GM23338 (cell line): ENCODE measurements at regions not wholly inside any gene's neighbourhood (a gene's known extent, or its start where the extent isn't known, plus 50 kb on each side); places are given as distances from the start of the nearest gene placed in this dataset.

Source experiments
- ATAC-seq: fragments of 200-7000 bp; cut with Tn5 transposase; 3 replicates; pipeline ENCODE4 v1.9.1; 2020
- DNase-seq: peaks from one replicate; pipeline ENCODE4 v3.0.0-alpha.2; 2015; ENCODE audit warnings: low spot score
- H2AFZ ChIP-seq: fragments of 200-600 bp; sonication (generic); 2 replicates; pipeline ENCODE4 v1.8.0; 2016; ENCODE audit warnings: antibody characterized with exemption, mild to moderate bottlenecking, moderate library complexity
- H3F3A ChIP-seq: fragments of 200-600 bp; sonication (generic); replicated peaks from 2 replicates; pipeline ENCODE4 v1.8.0; 2017; ENCODE audit warnings: antibody characterized with exemption, mixed run types, low read depth
- H3K27ac ChIP-seq: fragments of 200-600 bp; sonication (generic); 2 replicates; pipeline ENCODE4 v1.6.1; 2016; ENCODE audit warnings: low read depth
- H3K27me3 ChIP-seq: fragments of 200-600 bp; sonication (generic); 2 replicates; pipeline ENCODE4 v1.8.0; 2016; ENCODE audit warnings: mild to moderate bottlenecking, mixed run types, moderate library complexity; ENCODE audit not compliant: insufficient read depth
- H3K36me3 ChIP-seq: fragments of 200-600 bp; sonication (generic); 2 replicates; pipeline ENCODE4 v1.8.0; 2016; ENCODE audit warnings: mild to moderate bottlenecking; ENCODE audit not compliant: insufficient read depth
- H3K4me1 ChIP-seq: fragments of 200-600 bp; sonication (generic); 2 replicates; pipeline ENCODE4 v1.8.0; 2016; ENCODE audit warnings: mild to moderate bottlenecking, moderate library complexity; ENCODE audit not compliant: insufficient read depth
- H3K4me2 ChIP-seq: fragments of 200-600 bp; sonication (generic); 2 replicates; pipeline ENCODE4 v1.7.1; 2017; ENCODE audit warnings: mixed run types
- H3K4me3 ChIP-seq: fragments of 200-600 bp; sonication (generic); 2 replicates; pipeline ENCODE4 v1.6.1; 2016; ENCODE audit warnings: mixed run types
- H3K79me2 ChIP-seq: fragments of 200-600 bp; sonication (generic); replicated peaks from 2 replicates; pipeline ENCODE4 v1.8.0; 2017; ENCODE audit warnings: mild to moderate bottlenecking; ENCODE audit not compliant: insufficient read depth
- H3K9me2 ChIP-seq: fragments of 200-600 bp; sonication (generic); 2 replicates; pipeline ENCODE4 v1.8.0; 2017; ENCODE audit not compliant: insufficient read depth
- H4K20me1 ChIP-seq: fragments of 200-600 bp; sonication (generic); replicated peaks from 2 replicates; pipeline ENCODE4 v1.8.0; 2017; ENCODE audit warnings: mild to moderate bottlenecking; ENCODE audit not compliant: insufficient read depth
- H3K27ac Mint-ChIP-seq: 2 replicates; pipeline ENCODE4 v1.8.0; 2020; ENCODE audit warnings: inconsistent platforms, mild to moderate bottlenecking, moderate library complexity, mixed read lengths
- H3K27me3 Mint-ChIP-seq: 3 replicates; pipeline ENCODE4 v1.8.0; 2022; ENCODE audit warnings: low read depth, mild to moderate bottlenecking, moderate library complexity, mixed read lengths, inconsistent platforms; ENCODE audit not compliant: insufficient read depth, poor library complexity
- H3K36me3 Mint-ChIP-seq: 3 replicates; pipeline ENCODE4 v1.8.0; 2021; ENCODE audit warnings: low read depth, mild to moderate bottlenecking, inconsistent platforms, moderate library complexity, mixed read lengths
- H3K4me1 Mint-ChIP-seq: 3 replicates; pipeline ENCODE4 v1.8.0; 2020; ENCODE audit warnings: mild to moderate bottlenecking, inconsistent platforms, mixed read lengths
- H3K4me3 Mint-ChIP-seq: 3 replicates; pipeline ENCODE4 v1.8.0; 2021; ENCODE audit warnings: moderate library complexity, mild to moderate bottlenecking, inconsistent platforms, mixed read lengths
- H3K9me3 Mint-ChIP-seq: 3 replicates; pipeline ENCODE4 v1.8.0; 2020; ENCODE audit warnings: moderate library complexity, mild to moderate bottlenecking, inconsistent platforms, mixed read lengths
- CREB1 ChIP-seq: fragments of 250-450 bp; sonication (Bioruptor Pico); IDR thresholded peaks from 2 replicates; pipeline ENCODE4 v1.5.0; 2020; ENCODE audit warnings: low read depth, mild to moderate bottlenecking, moderate library complexity
- CTCF ChIP-seq, 2 experiments: fragments of 200-600 bp in 1 of 2; sonication (generic) in 1 of 2; conservative IDR thresholded peaks; 2 replicates each; pipeline versions ENCODE4 v1.5.1 to v1.6.1; 2016 to 2017; ENCODE audit warnings: antibody characterized with exemption in 2 of 2, low read depth in 2 of 2, mild to moderate bottlenecking in 2 of 2, moderate library complexity in 1 of 2
- EZH2phosphoT487 ChIP-seq: fragments of 200-600 bp; sonication (generic); IDR thresholded peaks from one replicate; pipeline ENCODE4 v1.8.1; 2018; ENCODE audit warnings: antibody characterized with exemption; ENCODE audit not compliant: unreplicated experiment
- JUNB ChIP-seq: IDR thresholded peaks from one replicate; pipeline ENCODE4 v1.6.1; 2016; ENCODE audit warnings: antibody characterized with exemption; ENCODE audit not compliant: unreplicated experiment
- NANOG ChIP-seq: IDR thresholded peaks from 2 replicates; pipeline ENCODE4 v1.6.1; 2016; ENCODE audit warnings: antibody characterized with exemption, borderline replicate concordance
- POLR2AphosphoS5 ChIP-seq: IDR thresholded peaks from 2 replicates; pipeline ENCODE4 v1.6.1; 2016; ENCODE audit warnings: antibody characterized with exemption, low read depth
- REST ChIP-seq: IDR thresholded peaks from one replicate; pipeline ENCODE4 v1.6.1; 2018; ENCODE audit warnings: antibody characterized with exemption; ENCODE audit not compliant: unreplicated experiment
- STAT1 ChIP-seq: IDR thresholded peaks from one replicate; pipeline ENCODE4 v1.6.1; 2016; ENCODE audit warnings: antibody characterized with exemption; ENCODE audit not compliant: unreplicated experiment
- ZNF114 ChIP-seq: fragments of 250-450 bp; sonication (Bioruptor Pico); IDR thresholded peaks from 2 replicates; pipeline ENCODE4 v1.5.0; 2020; ENCODE audit warnings: mild to moderate bottlenecking, moderate library complexity
- ZNF331 ChIP-seq: fragments of 250-450 bp; sonication (Bioruptor Pico); IDR thresholded peaks from 2 replicates; pipeline ENCODE4 v1.5.0; 2020; ENCODE audit warnings: low read depth, mild to moderate bottlenecking, moderate library complexity

GRCh38 chr6:92159046-92159445, 1260.3 kb downstream of the EPHA7 start:
- ATAC-seq = no peak
- Histone ChIP-seq H3K27me3 (no peaks in the 10 kb centered on the region), H3F3A (no peaks in the 10 kb centered on the region), H3K36me3 (no peaks in the 10 kb centered on the region), H4K20me1 (no peaks in the 10 kb centered on the region), H3K4me3 (no peak overlapping the region), H3K27ac (no peak overlapping the region), H3K4me2 (no peak overlapping the region), H3K4me1 (peaks cover 5% of the 10 kb centered on the region; the same call in 1 of the 2 replicates), H3K9me2 (no peaks in the 10 kb centered on the region), H3K79me2 (no peaks in the 10 kb centered on the region), H2AFZ (no peak overlapping the region)
- Mint-ChIP-seq H3K27ac (no peak overlapping the region), H3K36me3 (no peaks in the 10 kb centered on the region), H3K9me3 (no peaks in the 10 kb centered on the region), H3K4me3 (no peak overlapping the region), H3K27me3 (no peaks in the 10 kb centered on the region), H3K4me1 (peaks cover 4% of the 10 kb centered on the region; the same call in 1 of the 3 replicates)
- peak; percentile 23 for DNase-seq
- TF ChIP-seq CTCF (conservative IDR thresholded peaks at IDR 0.05; ENCODE audit: low read depth in 2 of 2) = 0 out of 4 replicates have a peak, but pooled peaks of 1 of the 2 experiments have one; percentile 29
- TF ChIP-seq REST = no peak

- Histone ChIP-seq H4K20me1 (no peaks in the 10 kb centered on the region), H3K4me1 (no peaks in the 10 kb centered on the region), H3F3A (no peaks in the 10 kb centered on the region), H3K27ac (no peak overlapping the region), H2AFZ (no peak overlapping the region), H3K4me2 (no peak overlapping the region), H3K79me2 (no peaks in the 10 kb centered on the region), H3K27me3 (no peaks in the 10 kb centered on the region), H3K9me2 (no peaks in the 10 kb centered on the region), H3K36me3 (no peaks in the 10 kb centered on the region), H3K4me3 (no peak overlapping the region)
- H3K4me1 Mint-ChIP-seq = peaks cover 6% of the 10 kb centered on the region; the same call in 2 of the 3 replicates
- TF ChIP-seq ZNF114 (CRISPR knock-in tag) = no peak
- TF ChIP-seq JUNB = no peak
- no peak for TF ChIP-seq CTCF (conservative IDR thresholded peaks at IDR 0.05; ENCODE audit: low read depth in 2 of 2)
- TF ChIP-seq NANOG = no peak
- no peak for TF ChIP-seq STAT1
- TF ChIP-seq EZH2phosphoT487 = no peak
- no peak for TF ChIP-seq CREB1 (CRISPR knock-in tag)
- no peak for TF ChIP-seq REST
- TF ChIP-seq POLR2AphosphoS5 = no peak
- no peak for TF ChIP-seq ZNF331 (CRISPR knock-in tag)
- H3K4me3 Mint-ChIP-seq = no peak overlapping the region
- no peaks in the 10 kb centered on the region for H3K36me3 Mint-ChIP-seq
- H3K27ac Mint-ChIP-seq = no peak overlapping the region
- H3K27me3 Mint-ChIP-seq = peaks cover 4% of the 10 kb centered on the region
- DNase-seq (no peak), ATAC-seq (no peak)
- H3K9me3 Mint-ChIP-seq = peaks cover 3% of the 10 kb centered on the region; the same call in 2 of the 3 replicates
Measured at GRCh38 chr6:92150553-92150952, 1268.8 kb downstream of the EPHA7 start.
